CD4-positive, alpha-beta T cell treated with Interleukin-15 for 4 hours (primary cell): ENCODE measurements at regions not wholly inside any gene's neighbourhood (a gene's known extent, or its start where the extent isn't known, plus 50 kb on each side); places are given as distances from the start of the nearest gene placed in this dataset.
"Not testable (repeated sequence)": the region's sequence is repeated elsewhere in the genome, so short reads cannot be mapped to it uniquely, and the experiment has no call there.

ENCODE experiments used
- DNase-seq: peaks from one replicate; pipeline ENCODE4 v3.0.0-alpha.2; 2020; ENCODE audit warnings: low spot score

DNA sequence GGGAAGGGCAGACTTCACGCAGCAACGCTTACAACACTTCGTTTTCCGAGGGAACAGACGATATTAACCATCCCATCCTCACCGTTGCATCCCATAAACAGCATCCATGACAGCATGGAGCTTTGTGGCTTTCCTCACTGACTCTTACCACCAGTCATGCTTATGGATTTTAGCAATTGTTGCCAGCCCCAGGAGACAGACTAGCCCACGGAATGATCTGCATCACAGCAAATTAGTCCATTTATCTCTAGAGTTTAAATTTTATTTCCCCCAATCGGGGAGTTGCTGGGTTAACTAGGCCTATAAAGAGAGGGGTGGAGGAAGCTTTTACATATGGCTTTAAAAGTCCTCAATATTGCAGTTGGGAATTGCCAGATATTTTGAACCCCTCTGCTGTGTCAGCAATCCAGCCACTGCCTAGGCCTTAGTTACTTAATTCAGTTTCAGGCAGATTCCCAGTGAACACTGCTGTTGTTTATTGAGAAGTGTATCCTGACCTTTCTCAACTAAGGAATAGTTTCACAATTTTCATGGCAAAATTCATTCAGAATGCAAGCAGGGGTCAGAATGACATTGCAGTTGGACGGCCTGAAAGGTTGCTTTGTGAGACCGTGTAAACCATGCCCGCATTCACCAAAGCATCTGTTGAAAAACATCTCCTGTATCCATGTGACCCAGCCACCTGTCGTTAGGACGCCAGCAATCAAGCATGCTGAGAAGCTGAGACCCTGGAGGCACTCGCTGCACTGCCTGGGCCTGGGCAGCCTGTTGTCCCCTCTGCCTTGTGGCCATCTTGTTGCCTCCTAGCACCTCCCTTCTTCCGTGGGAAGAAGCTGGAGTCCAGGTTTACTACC is 397.4 kb upstream of the TPM1 start:
- DNase-seq, result no peak

DNA sequence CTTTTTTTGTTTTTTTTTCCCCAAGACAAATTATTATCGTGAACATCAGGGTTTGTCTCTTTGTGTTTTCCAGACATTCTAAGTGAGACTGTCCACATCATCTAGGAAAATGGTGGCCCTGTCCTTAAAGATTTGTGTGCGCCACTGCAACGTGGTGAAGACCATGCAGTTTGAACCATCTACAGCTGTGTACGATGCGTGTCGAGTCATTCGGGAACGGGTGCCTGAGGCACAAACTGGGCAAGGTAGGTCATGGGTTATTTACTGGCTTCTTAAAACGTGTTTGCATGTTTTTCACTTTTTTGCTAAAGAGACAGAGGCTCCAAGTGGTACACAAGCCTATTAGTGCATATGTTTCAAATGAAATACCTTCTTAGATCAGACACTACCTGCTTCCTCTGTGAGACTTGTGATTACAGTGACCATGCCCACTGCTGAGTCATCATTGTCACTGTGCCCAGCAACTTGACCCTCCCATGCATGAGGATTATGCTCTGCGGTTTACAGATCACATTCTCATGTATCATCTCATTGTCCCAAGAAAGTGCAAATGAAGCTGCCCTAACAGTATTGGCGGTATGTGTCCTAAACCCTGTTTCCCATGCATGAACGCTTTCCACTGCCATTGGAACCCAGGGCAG is 395.2 kb upstream of the TPM1 start:
- DNase-seq, result no peak

DNA sequence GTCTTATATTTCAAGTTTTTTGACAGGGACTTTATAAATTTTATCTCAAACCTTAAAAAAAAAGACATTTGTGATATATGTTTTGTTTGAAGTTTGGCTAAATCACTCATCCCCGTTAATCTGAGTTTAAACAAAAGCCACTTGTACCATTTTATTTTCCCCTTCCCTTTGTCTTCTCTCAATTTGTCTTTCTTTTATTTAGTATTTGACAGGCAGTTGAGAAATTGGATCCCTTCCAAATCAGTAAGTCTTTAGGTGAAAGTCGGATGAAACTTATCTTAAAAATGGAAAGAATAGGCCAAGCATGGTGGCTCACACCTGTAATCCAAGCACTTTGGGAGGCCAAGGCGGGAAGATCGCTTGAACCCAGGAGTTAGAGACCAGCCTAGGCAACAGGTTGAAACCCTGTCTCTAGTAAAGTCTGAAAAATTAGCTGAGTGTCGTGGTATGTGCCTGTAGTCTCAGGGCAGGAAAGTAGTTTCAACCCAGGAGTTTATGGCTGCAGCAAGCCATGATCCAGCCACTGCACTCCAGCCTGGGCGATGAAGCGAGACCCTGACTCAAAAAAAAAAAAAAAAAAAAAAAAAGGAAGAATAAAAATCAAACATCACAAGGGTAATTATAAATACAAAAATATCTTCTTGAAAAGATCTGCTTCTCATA is 394.6 kb upstream of the TPM1 start:
- no peak for DNase-seq

DNA sequence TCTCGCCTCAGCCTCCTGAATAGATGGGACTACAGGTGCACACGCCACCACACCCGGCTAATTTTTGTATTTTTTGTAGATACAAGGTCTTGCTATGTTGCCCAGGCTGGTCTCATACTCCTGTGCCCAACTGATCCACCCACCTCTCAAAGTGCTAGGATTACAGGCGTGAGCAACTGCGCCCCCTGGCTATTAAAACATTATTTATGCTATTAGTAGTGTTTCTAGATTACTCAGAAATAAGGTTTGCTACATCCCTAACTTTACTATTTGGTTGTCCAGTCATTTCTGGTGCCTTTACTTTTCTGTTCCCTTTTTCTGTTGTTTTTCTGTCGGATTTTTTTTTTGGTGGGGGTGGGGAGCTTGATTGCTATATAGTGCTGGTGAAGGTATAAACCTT is 393.6 kb upstream of the TPM1 start:
- no peak for DNase-seq

DNA sequence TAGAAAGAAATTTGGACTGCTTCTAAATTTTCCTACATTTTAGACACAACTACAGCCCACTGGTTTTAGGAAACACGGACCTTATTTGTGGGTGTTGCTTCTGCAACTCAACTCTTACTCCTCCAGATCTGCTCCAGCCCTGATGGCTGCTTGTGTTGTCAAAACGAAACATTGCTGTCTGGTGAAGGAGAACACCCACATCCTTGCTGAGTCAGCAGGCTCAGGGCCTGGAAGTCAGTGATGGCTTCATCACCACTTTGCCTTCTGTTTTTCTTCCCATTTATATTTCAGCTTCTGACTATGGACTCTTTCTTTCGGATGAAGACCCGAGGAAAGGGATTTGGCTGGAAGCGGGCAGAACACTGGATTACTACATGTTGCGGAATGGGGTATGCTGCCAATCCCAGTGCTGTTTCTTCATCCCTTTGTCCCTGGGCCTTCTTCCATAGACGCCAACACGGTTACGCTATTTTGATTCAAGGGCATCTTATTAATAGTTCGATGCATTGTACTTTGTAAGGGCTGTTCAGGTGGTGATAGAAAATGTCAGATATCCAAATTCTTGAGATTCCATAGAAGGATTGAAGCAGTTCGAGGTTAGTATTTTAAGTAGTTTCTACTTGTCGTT is 392.6 kb upstream of the TPM1 start:
- DNase-seq, result no peak

DNA sequence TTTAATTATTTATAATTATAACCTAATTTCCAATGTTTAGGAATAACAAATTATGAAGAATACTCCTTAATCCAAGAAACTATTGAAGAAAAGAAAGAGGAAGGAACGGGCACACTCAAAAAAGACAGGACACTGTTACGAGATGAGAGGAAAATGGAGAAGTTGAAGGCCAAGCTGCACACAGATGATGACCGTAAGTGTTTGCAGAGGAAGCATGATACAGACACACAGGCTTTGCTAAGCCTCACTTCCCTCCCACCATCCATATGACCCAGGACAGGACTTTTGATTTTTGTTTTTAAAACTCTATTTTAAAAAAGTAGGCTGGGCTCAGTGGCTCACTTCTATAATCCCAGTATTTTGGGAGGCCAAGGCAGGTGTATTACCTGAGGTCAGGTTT is 389.4 kb upstream of the TPM1 start:
- DNase-seq, result no peak

DNA sequence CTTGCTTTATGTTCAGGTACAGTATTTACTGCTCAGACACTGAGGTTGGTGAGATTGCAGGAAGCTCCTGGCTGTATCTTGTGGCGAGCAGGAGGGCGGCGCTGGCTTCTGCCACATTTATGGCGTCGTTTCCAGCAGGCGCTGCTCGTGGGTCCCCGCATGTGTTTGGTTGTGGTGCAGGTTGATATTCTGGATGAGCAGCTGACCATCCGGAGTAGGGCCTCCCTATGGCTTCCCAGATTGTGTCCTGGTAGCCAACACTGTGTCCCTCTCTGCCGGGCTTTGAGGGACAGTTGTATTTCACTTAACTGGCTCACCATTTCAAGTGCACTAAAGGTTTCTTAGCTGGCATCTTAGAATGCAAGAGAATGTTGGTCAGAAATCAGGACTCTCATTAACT is 386.5 kb upstream of the TPM1 start:
- DNase-seq, result no peak

DNA sequence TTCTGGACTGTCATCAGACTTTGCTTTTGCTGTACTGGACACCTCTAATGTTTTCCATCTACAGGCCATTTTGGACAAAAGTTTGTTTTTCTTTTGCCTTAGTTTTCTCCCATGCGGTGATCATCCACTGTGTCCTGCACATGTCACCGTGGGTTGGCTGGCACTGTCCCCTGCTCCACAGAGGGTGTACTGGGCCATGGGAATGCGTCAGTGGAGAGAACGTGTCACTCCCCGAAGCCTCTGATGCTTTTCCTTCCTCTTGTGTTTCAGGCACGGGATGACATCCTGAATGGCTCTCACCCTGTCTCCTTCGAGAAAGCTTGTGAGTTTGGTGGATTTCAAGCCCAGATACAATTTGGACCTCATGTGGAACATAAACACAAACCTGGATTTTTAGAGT is 385.0 kb upstream of the TPM1 start:
- not testable (repeated sequence) for DNase-seq

DNA sequence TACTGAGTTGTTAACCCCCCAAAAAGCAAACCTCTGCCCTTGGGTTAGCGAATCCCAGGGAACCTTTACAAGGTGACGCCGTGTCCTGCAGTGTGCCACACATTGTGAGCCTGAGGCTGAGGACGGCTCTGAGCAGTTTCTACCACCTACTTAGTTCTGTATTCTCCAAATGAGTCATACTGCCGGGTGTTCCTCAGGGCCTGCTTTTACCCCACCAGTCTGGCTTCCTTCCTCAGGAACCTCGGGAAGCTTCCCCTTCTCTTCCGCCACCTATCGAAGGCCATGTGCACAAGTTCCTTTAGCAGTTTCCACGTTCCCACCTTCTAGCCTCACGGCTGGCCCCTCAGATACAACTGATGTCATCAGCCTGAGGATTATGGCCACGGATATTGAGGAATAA is 384.0 kb upstream of the TPM1 start:
- DNase-seq, result no peak

DNA sequence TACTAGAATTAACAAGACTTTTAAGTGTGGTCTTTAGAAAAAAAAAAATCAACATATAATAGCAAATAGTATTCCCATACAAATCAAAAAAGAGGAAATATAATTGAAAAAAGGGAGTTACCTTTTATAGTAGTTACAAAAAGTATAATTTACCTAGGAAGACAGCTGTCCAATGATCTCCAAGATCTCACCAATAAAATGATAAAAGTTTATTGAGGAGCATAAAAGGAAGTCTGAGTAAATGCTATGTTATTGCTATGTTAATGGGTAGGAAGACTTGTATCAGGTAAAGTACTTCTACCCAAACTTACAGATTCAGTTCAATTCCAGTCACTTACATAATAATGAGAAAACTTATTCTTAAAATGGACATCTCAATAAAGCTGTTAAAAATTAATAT is 379.0 kb upstream of the TPM1 start:
- DNase-seq, result no peak

DNA sequence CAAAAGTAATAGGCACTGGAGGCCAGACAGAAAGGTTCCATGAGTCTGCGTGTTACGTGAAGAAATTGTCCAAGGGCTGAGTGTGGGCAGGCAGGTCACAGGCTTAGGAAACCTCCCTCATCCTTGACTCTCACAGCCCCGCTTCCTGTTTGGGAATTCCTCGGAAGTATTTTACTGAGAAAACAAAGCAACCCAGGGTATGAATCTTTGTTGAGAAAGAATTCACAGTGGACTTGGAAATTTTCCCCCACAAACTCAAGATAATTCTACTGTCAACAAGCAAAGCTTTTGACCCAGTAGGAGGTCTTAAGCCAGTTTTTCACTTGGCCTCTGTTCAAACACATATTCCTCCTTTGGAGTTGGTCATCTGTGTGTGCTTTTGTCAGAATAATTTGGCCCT is 377.1 kb upstream of the TPM1 start:
- no peak for DNase-seq

DNA sequence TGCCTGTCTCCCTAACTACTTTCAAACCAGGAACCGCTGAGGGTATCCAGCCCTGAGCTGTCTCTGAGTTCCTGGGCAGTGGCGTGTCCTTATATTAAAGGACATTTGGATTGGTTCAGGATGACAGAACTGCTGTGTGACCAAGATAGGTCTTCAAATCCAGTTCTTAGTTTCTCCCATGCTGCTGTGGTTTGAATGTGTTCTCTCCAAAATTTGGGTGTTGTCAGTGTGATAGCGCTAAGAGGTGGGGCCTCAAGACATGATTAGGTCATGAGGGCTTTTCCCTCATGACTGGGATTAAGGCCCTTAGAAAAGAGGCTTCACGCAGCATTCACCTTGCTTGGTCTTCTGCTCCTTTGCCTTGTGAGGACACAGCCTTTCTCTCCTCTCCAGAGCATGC is 376.5 kb upstream of the TPM1 start:
- no peak for DNase-seq

DNA sequence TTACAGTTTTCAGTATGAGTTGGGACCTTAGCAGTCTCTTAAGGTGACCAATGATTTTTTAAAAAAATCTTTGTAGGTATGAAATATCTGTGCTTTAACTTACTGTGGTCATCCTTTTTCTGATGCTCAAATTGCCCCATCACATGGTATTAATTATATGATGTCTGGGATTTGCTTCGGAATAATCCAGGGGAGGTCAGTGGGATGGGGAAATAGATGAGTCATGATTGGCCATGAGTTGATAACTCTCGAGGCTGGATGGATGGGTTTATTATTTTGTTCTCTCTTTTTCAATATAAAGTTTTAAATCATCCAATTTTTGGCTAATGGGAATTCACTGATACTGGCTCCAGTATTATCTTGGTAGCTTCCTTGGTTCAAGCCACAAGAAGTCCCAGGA is 370.3 kb upstream of the TPM1 start:
- no peak for DNase-seq

DNA sequence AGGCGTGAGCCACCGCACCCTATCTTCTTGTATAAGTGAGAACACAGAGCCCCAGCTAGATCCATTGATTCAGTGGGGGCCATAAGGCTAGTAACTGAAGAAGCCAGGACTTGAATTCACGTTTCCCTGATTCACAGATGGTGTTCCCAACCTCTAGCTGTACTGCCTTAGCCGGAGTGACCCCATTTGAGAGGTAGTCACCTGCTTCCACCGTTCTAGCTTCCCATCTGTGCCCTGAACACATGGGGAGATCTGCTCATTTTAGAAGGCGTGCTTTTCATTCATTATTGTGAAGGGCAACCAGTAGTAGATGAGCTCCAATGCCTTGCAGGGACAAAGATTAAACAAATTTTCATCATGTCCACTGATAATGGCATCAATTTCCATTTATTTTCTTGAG is 365.7 kb upstream of the TPM1 start:
- no peak for DNase-seq

DNA sequence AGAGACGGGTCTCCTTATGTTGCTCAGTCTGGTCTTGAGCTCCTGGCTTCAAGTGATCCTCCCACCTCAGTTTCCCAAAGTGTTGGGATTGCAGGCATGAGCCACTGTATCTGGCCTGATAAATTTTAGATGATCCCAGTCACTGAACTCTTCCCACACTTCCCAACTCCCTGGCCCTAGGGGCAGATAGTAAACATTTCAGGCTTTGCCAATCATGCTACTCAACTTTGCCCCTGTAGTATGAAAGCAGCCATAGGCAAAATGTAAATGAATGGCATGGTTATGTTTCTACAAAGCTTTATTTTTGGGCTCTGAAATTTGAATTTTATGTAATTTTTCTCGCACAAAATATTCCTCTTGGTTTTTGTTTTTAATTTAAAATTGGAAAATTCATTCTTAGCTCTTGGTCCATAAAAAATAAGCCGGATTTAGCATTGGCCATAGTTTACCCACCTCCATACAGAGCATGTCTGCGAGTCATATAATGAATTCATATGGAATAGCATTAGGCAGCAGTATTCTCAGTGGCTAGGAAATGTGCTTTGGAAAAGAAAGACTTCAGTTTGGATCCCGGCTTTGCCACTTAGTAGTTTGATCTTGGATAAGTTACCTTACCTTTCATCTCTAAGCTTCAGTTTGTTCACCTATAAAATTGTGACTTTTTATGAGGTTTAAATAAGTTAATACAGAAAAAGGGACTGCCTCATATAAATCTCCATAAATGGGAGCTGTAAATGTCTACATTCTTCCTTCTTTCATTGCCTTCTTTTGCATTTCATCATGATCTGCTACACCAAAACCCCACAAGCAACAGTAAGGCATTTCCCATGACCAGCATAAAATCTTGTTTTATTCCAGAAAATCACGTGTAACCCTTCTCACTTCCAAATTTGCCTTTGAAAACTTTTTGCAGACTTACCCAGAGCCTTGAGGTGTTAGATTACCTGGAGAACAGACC is 360.3 kb upstream of the TPM1 start:
- DNase-seq, result no peak

DNA sequence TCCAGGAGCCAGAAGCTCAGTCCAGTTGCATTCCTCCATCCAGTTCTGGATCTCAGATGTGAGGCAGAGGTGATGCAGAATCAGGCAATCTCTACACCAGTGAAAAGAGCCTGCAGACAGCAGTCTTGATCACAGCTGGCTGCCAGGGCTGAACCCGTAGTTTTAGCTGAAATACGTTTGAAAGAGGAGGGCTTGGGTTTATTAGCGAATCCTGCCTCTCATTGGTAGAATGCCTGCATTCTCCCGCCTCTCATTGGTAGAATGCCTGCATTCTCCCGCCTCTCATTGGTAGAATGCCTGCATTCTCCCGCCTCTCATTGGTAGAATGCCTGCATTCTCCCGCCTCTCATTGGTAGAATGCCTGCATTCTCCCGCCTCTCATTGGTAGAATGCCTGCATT is 359.4 kb upstream of the TPM1 start:
- DNase-seq, result not testable (repeated sequence)

DNA sequence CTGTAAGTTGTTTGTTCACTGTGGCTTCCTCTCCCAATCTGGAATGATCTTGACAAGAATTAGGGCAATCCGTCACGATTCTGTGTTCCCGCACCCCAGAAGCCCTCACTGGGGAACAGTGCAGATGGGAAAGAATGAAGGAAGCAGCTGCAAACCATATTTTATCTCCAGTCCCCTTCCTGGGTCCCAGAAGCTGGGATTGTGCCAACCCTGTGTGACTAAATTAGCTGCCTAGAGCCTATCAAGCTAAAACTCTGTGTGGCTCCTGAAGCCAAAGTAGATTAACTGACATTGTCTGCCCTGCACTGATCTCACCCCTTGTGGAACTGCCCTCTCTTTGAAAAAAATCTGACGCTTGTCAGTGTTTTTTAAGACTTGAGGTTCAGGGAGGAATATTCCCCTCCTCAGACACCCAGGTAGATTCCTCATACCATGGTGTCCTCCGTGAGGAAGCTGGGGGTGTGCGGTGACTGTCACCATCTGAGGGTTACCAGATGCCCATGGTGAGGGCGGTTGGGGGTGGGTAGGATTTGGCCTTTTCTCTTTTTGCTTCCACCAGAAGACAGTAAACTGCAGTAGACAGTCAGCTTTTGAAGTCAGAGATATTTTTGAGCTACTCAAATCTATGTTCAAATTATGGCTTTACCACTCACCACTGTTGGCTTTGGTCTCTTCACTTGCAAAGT is 358.3 kb upstream of the TPM1 start:
- DNase-seq, result no peak

DNA sequence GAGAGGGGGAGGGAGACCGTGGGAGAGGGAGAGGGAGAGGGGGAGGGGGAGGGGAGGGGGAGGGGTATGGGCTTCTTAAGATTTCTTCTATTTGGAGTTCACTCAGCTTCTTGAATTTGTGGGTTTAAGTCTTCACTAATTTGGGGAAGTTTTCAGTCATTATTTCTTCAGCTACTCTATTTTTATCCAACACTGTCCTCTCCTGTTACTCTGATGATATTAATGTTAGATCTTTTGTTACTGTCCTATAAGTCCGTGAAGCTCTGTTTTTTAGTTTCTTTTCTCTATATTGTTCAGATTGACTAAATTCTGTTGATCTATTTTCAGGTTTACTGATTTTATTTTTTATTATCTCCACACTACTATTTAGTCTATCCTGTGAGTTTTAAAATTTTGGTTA is 351.5 kb upstream of the TPM1 start:
- no peak for DNase-seq

DNA sequence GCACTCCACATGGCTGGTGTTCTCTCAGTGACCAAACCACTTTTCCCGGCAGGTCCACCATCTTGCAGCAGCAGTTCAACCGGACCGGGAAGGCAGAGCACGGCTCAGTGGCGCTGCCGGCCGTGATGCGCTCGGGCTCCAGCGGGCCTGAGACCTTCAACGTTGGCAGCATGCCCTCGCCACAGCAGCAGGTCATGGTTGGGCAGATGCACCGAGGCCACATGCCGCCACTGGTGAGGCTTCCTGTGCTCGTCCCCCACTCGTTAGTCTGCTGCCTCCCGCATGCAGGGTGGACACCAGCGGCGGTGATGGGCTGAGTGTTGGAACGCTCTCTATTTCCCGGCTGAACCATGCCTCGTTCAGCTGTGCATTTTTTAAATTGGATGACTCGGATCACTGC is 344.9 kb upstream of the TPM1 start:
- DNase-seq, result no peak

DNA sequence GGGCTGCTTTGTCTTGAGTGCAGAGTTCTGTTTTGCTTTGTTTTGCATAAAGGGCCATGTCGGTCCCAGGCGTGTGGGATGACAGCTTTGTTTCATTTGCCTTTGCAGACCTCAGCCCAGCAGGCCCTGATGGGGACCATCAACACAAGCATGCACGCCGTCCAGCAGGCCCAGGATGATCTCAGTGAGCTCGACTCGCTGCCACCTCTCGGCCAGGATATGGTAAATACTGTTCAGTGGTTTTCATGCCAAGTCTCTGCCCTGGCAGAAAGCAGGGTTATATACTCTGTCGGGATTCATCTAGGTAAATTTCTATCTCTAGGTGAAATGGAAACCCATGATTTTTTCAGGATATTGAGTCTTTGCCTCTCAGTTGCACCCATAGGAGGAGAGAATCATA is 343.9 kb upstream of the TPM1 start:
- no peak for DNase-seq

DNA sequence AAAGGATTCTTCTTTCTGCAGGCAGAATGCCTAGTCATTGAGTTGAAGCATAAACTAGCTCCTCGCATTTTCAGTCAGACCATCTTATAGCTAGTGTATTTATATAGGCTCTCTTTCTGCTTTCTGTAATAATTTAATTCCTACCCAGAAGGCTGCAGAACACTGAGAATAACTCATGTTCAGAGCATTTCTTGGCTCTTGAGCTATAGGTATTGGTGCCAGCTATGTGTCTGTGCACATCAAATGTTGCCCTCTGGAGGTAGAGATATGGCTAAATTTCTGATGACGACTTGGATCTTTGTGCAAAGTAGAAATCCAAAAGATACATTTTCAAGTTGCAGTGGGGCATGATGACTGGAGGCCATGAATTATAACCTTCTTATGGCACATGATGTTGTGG is 336.2 kb upstream of the TPM1 start:
- no peak for DNase-seq
